ENCODE measurements at regions not wholly inside any gene's neighbourhood (a gene's known extent, or its start where the extent isn't known, plus 50 kb on each side); places are given as distances from the start of the nearest gene placed in this dataset.

DNA sequence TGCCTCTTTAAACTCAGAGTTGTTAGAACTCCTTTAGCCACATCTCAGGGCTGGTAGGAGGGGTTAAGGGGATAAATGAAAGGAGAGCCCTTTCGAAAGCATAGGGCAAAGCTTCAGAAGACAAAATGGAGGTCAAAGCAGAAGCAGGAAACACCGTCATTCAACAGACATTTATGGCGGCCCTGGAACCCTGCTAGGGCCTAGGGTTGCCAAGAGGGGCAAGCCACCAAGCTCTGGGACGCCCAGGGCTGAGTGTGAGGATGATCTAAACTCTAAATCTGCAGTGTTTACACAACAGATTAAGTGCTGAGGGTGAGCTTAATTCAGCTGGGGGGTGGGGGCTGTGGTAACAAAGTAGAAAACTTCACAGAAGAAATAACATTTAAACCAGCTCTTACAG is 79.0 kb upstream of the NFE2L3 start:
- no peaks in the 10 kb centered on the region for H3K4me1 ChIP-seq
- no peaks in the 10 kb centered on the region for H3K36me3 ChIP-seq
- intact Hi-C loops (cut with DNase I), result no loop called here
- ATAC-seq (no peak), DNase-seq (no peak)
- H3K4me3 ChIP-seq, result no peak overlapping the region
- H3K27ac ChIP-seq, result no peak overlapping the region
- no peak for TF ChIP-seq CTCF (IDR thresholded peaks at IDR 0.05)
- no peaks in the 10 kb centered on the region for H3K9me3 ChIP-seq
- peaks cover 19% of the 10 kb centered on the region for H3K27me3 ChIP-seq (ENCODE audit: low read depth)

GRCh38 chr7:26074919-26075318 is 77.1 kb upstream of the NFE2L3 start:
- no peaks in the 10 kb centered on the region for H3K9me3 ChIP-seq
- ATAC-seq (no peak), DNase-seq (no peak)
- H3K27ac ChIP-seq, result no peak overlapping the region
- H3K36me3 ChIP-seq, result no peaks in the 10 kb centered on the region
- H3K4me1 ChIP-seq, result peaks cover 10% of the 10 kb centered on the region
- H3K4me3 ChIP-seq, result no peak overlapping the region
- peaks cover 19% of the 10 kb centered on the region for H3K27me3 ChIP-seq (ENCODE audit: low read depth)
- intact Hi-C loops (cut with DNase I), result no loop called here
- no peak for TF ChIP-seq CTCF (IDR thresholded peaks at IDR 0.05)

DNA sequence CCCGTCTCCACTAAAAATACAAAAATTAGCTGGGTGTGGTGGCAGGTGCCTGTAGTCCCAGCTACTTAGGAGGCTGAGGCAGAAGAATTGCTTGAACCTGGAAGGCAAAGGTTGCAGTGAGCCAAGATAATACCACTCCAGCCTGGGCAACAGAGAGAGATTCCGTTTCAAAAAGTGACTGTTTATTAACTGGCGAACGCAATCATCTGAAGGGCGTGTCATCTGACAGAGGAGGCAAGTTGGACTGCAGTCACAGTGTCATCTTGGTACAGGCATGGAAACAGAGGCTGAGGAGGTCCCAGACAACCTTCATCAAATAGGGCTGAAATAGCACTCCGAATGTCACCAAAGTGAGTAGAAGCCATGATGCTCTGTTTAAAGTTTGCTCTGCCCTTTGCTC is 75.3 kb upstream of the NFE2L3 start:
- ATAC-seq, result no peak
- H3K27ac ChIP-seq, result no peak overlapping the region
- peaks cover 10% of the 10 kb centered on the region for H3K4me1 ChIP-seq
- no peak overlapping the region for H3K4me3 ChIP-seq
- no peak for DNase-seq
- H3K27me3 ChIP-seq (ENCODE audit: low read depth), result peaks cover 19% of the 10 kb centered on the region
- no peaks in the 10 kb centered on the region for H3K36me3 ChIP-seq
- no peaks in the 10 kb centered on the region for H3K9me3 ChIP-seq
- TF ChIP-seq CTCF (IDR thresholded peaks at IDR 0.05), result no peak
- intact Hi-C loops (cut with DNase I), result no loop called here

DNA sequence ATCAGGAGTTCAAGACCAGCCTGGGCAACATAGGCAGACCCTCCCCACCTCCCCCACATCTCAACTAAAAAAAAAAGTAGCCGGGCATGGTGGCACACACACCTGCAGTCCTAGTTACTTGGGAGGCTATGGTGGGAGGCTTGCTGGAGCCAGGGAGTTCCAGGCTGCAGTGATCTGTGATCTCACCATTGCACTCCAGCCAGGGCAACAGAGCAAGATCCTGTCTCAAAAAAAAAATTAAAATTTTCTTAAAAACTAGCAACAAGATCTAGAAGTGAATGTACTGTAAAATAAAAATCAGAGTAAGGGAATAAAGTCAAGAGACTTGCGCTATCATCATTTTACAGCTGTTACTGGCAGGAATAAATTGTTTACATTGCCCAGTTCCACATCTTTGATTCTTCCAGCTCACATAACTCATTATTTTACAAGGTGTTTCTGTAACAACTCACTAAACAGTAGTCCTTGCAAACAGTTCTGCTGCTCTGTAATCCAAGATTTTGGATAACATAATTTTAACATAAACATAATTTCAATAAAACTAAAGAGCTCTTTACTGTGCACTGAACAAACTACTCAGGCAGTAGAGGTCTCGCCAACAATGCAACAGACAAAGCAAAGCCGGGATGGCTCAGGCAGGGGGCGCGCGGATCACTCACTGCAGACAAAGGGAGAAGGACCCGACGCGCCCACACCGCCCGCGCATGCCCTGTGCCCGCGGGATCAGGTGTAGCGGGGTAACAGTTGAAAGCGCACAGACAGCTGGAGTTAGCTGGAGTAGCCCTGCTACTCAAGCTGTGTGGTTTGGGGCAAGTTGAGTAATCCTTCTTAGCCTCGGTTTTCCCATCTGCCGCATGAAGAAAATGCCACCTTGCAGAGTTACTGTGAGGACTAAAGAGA is 73.3 kb upstream of the NFE2L3 start:
- peak; percentile 77 for DNase-seq
- Histone ChIP-seq H3K4me1 (peaks cover 10% of the 10 kb centered on the region), H3K9me3 (no peaks in the 10 kb centered on the region), H3K36me3 (no peaks in the 10 kb centered on the region), H3K27ac (no peak overlapping the region), H3K27me3 (ENCODE audit: low read depth) (peaks cover 19% of the 10 kb centered on the region), H3K4me3 (no peak overlapping the region)
- ATAC-seq, result peak; percentile 84 to 90
- peak; percentile 44 for TF ChIP-seq CTCF (IDR thresholded peaks at IDR 0.05)
- intact Hi-C loops (cut with DNase I), result no loop called here

- H3K4me1 ChIP-seq, result peaks cover 10% of the 10 kb centered on the region
- DNase-seq (no peak), ATAC-seq (no peak)
- intact Hi-C loops (cut with DNase I), result no loop called here
- no peak overlapping the region for H3K27ac ChIP-seq
- H3K27me3 ChIP-seq (ENCODE audit: low read depth), result peaks cover 13% of the 10 kb centered on the region
- no peak overlapping the region for H3K4me3 ChIP-seq
- no peaks in the 10 kb centered on the region for H3K9me3 ChIP-seq
- no peak for TF ChIP-seq CTCF (IDR thresholded peaks at IDR 0.05)
- no peaks in the 10 kb centered on the region for H3K36me3 ChIP-seq
Observed at GRCh38 chr7:26081638-26082037, 70.4 kb upstream of the NFE2L3 start.

Measured in lower lobe of right lung (tissue), 2 donors.